GM06990 (cell line): ENCODE measurements at regions not wholly inside any gene's neighbourhood (a gene's known extent, or its start where the extent isn't known, plus 50 kb on each side); places are given as distances from the start of the nearest gene placed in this dataset.
"Not testable (repeated sequence)": the region's sequence is repeated elsewhere in the genome, so short reads cannot be mapped to it uniquely, and the experiment has no call there.

Experiments used
- DNase-seq: peaks from one replicate; pipeline ENCODE4 v3.0.0-alpha.2; 2011; ENCODE audit not compliant: insufficient read length; ENCODE audit errors: extremely low read depth
- H3K27me3 ChIP-seq: replicated peaks from 2 replicates; pipeline ENCODE4 v1.6.0; 2011; ENCODE audit warnings: low read length; ENCODE audit not compliant: control insufficient read depth, insufficient read depth
- H3K36me3 ChIP-seq: 2 replicates; pipeline ENCODE4 v1.5.1; 2011; ENCODE audit warnings: low read length; ENCODE audit not compliant: control insufficient read depth, insufficient read depth
- H3K4me3 ChIP-seq: replicated peaks from 2 replicates; pipeline ENCODE4 v1.5.1; 2011; ENCODE audit warnings: low read depth, mild to moderate bottlenecking, control low read depth, low read length
- TF ChIP-seq, protein P1 (sequence below): IDR thresholded peaks from 2 replicates; pipeline ENCODE4 v1.5.1; 2011; ENCODE audit warnings: low read length, control low read depth, mild to moderate bottlenecking, inconsistent platforms; ENCODE audit not compliant: insufficient read depth, poor library complexity, severe bottlenecking

- DNase-seq: no peak
- Histone ChIP-seq H3K36me3 (no peaks in the 10 kb centered on the region), H3K27me3 (no peaks in the 10 kb centered on the region), H3K4me3 (no peak overlapping the region)
- TF ChIP-seq, protein P1, sequence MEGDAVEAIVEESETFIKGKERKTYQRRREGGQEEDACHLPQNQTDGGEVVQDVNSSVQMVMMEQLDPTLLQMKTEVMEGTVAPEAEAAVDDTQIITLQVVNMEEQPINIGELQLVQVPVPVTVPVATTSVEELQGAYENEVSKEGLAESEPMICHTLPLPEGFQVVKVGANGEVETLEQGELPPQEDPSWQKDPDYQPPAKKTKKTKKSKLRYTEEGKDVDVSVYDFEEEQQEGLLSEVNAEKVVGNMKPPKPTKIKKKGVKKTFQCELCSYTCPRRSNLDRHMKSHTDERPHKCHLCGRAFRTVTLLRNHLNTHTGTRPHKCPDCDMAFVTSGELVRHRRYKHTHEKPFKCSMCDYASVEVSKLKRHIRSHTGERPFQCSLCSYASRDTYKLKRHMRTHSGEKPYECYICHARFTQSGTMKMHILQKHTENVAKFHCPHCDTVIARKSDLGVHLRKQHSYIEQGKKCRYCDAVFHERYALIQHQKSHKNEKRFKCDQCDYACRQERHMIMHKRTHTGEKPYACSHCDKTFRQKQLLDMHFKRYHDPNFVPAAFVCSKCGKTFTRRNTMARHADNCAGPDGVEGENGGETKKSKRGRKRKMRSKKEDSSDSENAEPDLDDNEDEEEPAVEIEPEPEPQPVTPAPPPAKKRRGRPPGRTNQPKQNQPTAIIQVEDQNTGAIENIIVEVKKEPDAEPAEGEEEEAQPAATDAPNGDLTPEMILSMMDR: no peak
Observed at GRCh38 chr9:11159318-11159862, 546.6 kb upstream of the PTPRD start.

GRCh38 chr9:11163843-11164242 is 551.0 kb upstream of the PTPRD start:
- no peak for DNase-seq
- TF ChIP-seq, protein P1: no peak
- Histone ChIP-seq H3K27me3 (no peaks in the 10 kb centered on the region), H3K36me3 (no peaks in the 10 kb centered on the region), H3K4me3 (no peak overlapping the region)

DNA sequence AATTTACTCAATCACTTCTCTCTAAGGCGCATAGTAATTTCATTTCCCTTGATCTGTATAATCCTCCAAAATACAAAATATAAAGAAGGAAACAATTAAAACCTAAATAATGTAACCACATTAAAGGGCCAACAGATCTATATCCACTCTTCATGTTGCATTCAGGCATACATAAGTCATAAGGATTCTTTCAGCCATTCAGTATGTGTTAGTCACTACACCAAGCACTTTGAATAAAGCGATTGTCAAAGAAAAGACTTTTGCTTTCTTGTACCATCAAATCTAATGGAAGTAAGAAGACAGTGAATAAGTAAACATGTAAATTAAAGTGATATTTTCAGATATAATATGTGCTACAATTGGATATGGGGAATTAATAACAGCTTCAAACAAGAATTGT is 569.2 kb upstream of the PTPRD start:
- TF ChIP-seq, protein P1: no peak
- H3K27me3 ChIP-seq: no peaks in the 10 kb centered on the region
- no peak overlapping the region for H3K4me3 ChIP-seq
- no peak for DNase-seq
- H3K36me3 ChIP-seq: no peaks in the 10 kb centered on the region

DNA sequence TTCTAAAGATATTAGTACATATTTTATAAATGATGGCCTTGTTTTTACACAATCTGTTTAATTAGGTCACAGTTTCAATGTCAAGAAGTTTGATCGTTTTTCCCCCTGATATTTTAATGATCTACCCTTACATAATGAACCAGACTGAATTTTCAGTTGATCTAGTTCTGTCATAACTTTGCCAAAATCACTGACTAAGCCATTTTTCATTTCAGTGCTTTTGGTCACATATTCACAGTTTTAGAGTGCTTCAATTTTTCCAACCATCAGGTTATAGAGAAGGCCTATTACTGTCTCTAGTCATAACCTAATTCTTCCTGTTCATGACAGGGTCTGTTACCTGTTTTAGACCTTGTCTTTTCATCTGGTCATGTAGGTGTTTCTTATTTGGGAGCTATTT is 577.9 kb upstream of the PTPRD start:
- Histone ChIP-seq H3K36me3 (no peaks in the 10 kb centered on the region), H3K27me3 (no peaks in the 10 kb centered on the region), H3K4me3 (no peak overlapping the region)
- DNase-seq: no peak
- TF ChIP-seq, protein P1: no peak

- Histone ChIP-seq H3K36me3 (no peaks in the 10 kb centered on the region), H3K4me3 (no peak overlapping the region), H3K27me3 (no peaks in the 10 kb centered on the region)
- TF ChIP-seq, protein P1: no peak
- DNase-seq: no peak
Observed at GRCh38 chr9:11192993-11193392, 580.2 kb upstream of the PTPRD start.

GRCh38 chr9:11194246-11194645 is 581.4 kb upstream of the PTPRD start:
- Histone ChIP-seq H3K36me3 (no peaks in the 10 kb centered on the region), H3K4me3 (no peak overlapping the region), H3K27me3 (no peaks in the 10 kb centered on the region)
- TF ChIP-seq, protein P1: no peak
- no peak for DNase-seq

GRCh38 chr9:11196840-11197365 is 584.1 kb upstream of the PTPRD start:
- H3K36me3 ChIP-seq: not testable (repeated sequence)

More at GRCh38 chr9:11196840-11197365, 584.1 kb upstream of the PTPRD start:
- H3K4me3 ChIP-seq, DNase-seq, H3K27me3 ChIP-seq: not testable (repeated sequence)
